CD14-positive monocyte (primary cell): ENCODE measurements at regions not wholly inside any gene's neighbourhood (a gene's known extent, or its start where the extent isn't known, plus 50 kb on each side); places are given as distances from the start of the nearest gene placed in this dataset.

ENCODE experiments used
- DNase-seq, 3 donors: peaks; one replicate each; pipeline ENCODE4 v3.0.0-alpha.2; 2011 to 2022
- H2AFZ ChIP-seq: 2 replicates; pipeline ENCODE4 v1.6.0; 2012; ENCODE audit warnings: mild to moderate bottlenecking, low read depth, low read length, inconsistent platforms; ENCODE audit not compliant: insufficient read depth, poor library complexity, severe bottlenecking
- H3K27ac ChIP-seq, 2 donors: 1 replicate in 1 of 2; 2 replicates in 1 of 2; pipeline ENCODE4 v1.5.1; 2012 to 2013; ENCODE audit warnings: low read length in 2 of 2, control low read depth in 1 of 2, inconsistent platforms in 1 of 2, low read depth in 1 of 2, mild to moderate bottlenecking in 1 of 2
- H3K27me3 ChIP-seq, 2 donors: one replicate each; pipeline versions ENCODE4 v1.6.0 to v1.6.1; 2011 to 2013; ENCODE audit warnings: low read length in 2 of 2; ENCODE audit not compliant: control insufficient read depth in 2 of 2, insufficient read depth in 2 of 2
- H3K36me3 ChIP-seq, 2 donors: replicated peaks in 1 of 2; 1 replicate in 1 of 2; 2 replicates in 1 of 2; pipeline versions ENCODE4 v1.5.1 to v1.6.1; 2012 to 2013; ENCODE audit warnings: low read length in 2 of 2, control low read depth in 1 of 2, inconsistent platforms in 1 of 2, mild to moderate bottlenecking in 1 of 2; ENCODE audit not compliant: insufficient read depth in 2 of 2, control insufficient read depth in 1 of 2
- H3K4me1 ChIP-seq, 2 donors: 1 replicate in 1 of 2; 2 replicates in 1 of 2; pipeline versions ENCODE4 v1.5.1 to v1.6.1; 2012 to 2013; ENCODE audit warnings: low read length in 2 of 2, control low read depth in 1 of 2, inconsistent platforms in 1 of 2, mild to moderate bottlenecking in 1 of 2, moderate library complexity in 1 of 2; ENCODE audit not compliant: insufficient read depth in 2 of 2, control insufficient read depth in 1 of 2
- H3K4me2 ChIP-seq: replicated peaks from 2 replicates; pipeline ENCODE3; 2012; ENCODE audit warnings: low read length, moderate library complexity, mild to moderate bottlenecking; ENCODE audit not compliant: poor library complexity, severe bottlenecking; ENCODE audit errors: extremely low read depth
- H3K4me3 ChIP-seq, 3 experiments: fragments of 200-600 bp in 1 of 3; sonication (generic) in 1 of 3; replicated peaks in 1 of 3; 1 replicate in 2 of 3; 2 replicates in 1 of 3; pipeline ENCODE4 v1.5.1; 2011 to 2013; ENCODE audit warnings: low read length in 3 of 3, mild to moderate bottlenecking in 3 of 3, control low read depth in 2 of 3, low read depth in 2 of 3, inconsistent platforms in 1 of 3, moderate library complexity in 1 of 3
- H3K79me2 ChIP-seq: 2 replicates; pipeline ENCODE4 v1.6.0; 2012; ENCODE audit warnings: mild to moderate bottlenecking, control low read depth, inconsistent platforms, low read length, moderate library complexity; ENCODE audit not compliant: insufficient read depth
- H3K9ac ChIP-seq: 2 replicates; pipeline ENCODE4 v1.6.0; 2017; ENCODE audit warnings: low read length, mild to moderate bottlenecking; ENCODE audit not compliant: insufficient read depth, poor library complexity, severe bottlenecking
- H3K9me3 ChIP-seq, 2 donors: replicated peaks in 1 of 2; 1 replicate in 1 of 2; 2 replicates in 1 of 2; pipeline versions ENCODE4 v1.5.1 to v1.6.1; 2012 to 2013; ENCODE audit warnings: low read length in 2 of 2, control low read depth in 1 of 2; ENCODE audit not compliant: control insufficient read depth in 1 of 2, insufficient read depth in 1 of 2
- H4K20me1 ChIP-seq: 2 replicates; pipeline ENCODE4 v1.6.0; 2012; ENCODE audit warnings: mild to moderate bottlenecking, low read length, control low read depth, moderate library complexity; ENCODE audit not compliant: insufficient read depth
- H3K27ac Mint-ChIP-seq, 7 donors: one replicate each; pipeline ENCODE4 v1.8.0; 2020; ENCODE audit warnings: mild to moderate bottlenecking in 7 of 7, mixed read lengths in 7 of 7, moderate library complexity in 6 of 7, inconsistent platforms in 2 of 7
- H3K27me3 Mint-ChIP-seq, 3 donors: one replicate each; pipeline ENCODE4 v1.8.0; 2021 to 2022; ENCODE audit warnings: low read depth in 3 of 3, mild to moderate bottlenecking in 3 of 3, mixed read lengths in 3 of 3, moderate library complexity in 3 of 3, inconsistent platforms in 1 of 3
- H3K36me3 Mint-ChIP-seq, 2 donors: one replicate each; pipeline ENCODE4 v1.8.0; 2020; ENCODE audit warnings: mixed read lengths in 2 of 2, inconsistent platforms in 1 of 2, mild to moderate bottlenecking in 1 of 2
- H3K4me1 Mint-ChIP-seq: one replicate; pipeline ENCODE4 v1.8.0; 2020; ENCODE audit warnings: mild to moderate bottlenecking, mixed read lengths
- H3K4me3 Mint-ChIP-seq, 2 donors: one replicate each; pipeline ENCODE4 v1.8.0; 2020; ENCODE audit warnings: mild to moderate bottlenecking in 2 of 2, mixed read lengths in 2 of 2, moderate library complexity in 1 of 2
- H3K9me3 Mint-ChIP-seq, 7 donors: one replicate each; pipeline ENCODE4 v1.8.0; 2020 to 2022; ENCODE audit warnings: mixed read lengths in 7 of 7, mild to moderate bottlenecking in 6 of 7, moderate library complexity in 6 of 7, inconsistent platforms in 2 of 7
- CTCF ChIP-seq: fragments of 200-600 bp; IDR thresholded peaks from one replicate; pipeline ENCODE4 v1.8.0; 2022; ENCODE audit warnings: antibody characterized with exemption, mild to moderate bottlenecking
- WGBS: methylation state at CpG from one replicate; pipeline ENCODE4 v1.1.5; 2013; ENCODE audit warnings: missing lambda C conversion rate; ENCODE audit not compliant: insufficient coverage; 5-methylcytosine and 5-hydroxymethylcytosine counted together
- intact Hi-C, 2 donors: fragments of 100-400 bp; cut with micrococcal nuclease; formaldehyde crosslinking; loops; one replicate each; pipeline versions ENCODE4 v1.15.0 to v1.15.1; 2023

GRCh38 chrX:3951859-3952258 lies 238.4 kb upstream of the PRKX start:
- H3K4me1 ChIP-seq: no peaks in the 10 kb centered on the region
- Mint-ChIP-seq H3K27ac (no peak overlapping the region), H3K36me3 (no peaks in the 10 kb centered on the region), H3K4me3 (no peak overlapping the region), H3K9me3 (peaks cover 0 to 2% (median 0%) of the 10 kb centered on the region in 7 donors), H3K4me1 (no peaks in the 10 kb centered on the region), H3K27me3 (no peaks in the 10 kb centered on the region)
- no peak overlapping the region for H3K4me2 ChIP-seq
- H3K36me3 ChIP-seq: no peaks in the 10 kb centered on the region
- no peak overlapping the region for H3K4me3 ChIP-seq
- H3K79me2 ChIP-seq: no peaks in the 10 kb centered on the region
- DNase-seq: no peak
- no peaks in the 10 kb centered on the region for H3K27me3 ChIP-seq
- no peak overlapping the region for H3K27ac ChIP-seq
- H2AFZ ChIP-seq: no peak overlapping the region
- intact Hi-C loops: no loop called here
- H3K9ac ChIP-seq: no peak overlapping the region
- no peaks in the 10 kb centered on the region for H4K20me1 ChIP-seq
- TF ChIP-seq CTCF: no peak
- H3K9me3 ChIP-seq: no peaks in the 10 kb centered on the region
- WGBS: no CpG with 5 or more reads among the region's 2 CpGs

GRCh38 chrX:3950373-3950772 lies 236.9 kb upstream of the PRKX start:
- H3K27me3 Mint-ChIP-seq: peaks cover 0 to 2% (median 0%) of the 10 kb centered on the region in 3 donors
- H3K4me3 Mint-ChIP-seq: no peak overlapping the region
- no peak overlapping the region for H3K27ac Mint-ChIP-seq
- no peak for DNase-seq
- H3K4me1 Mint-ChIP-seq: no peaks in the 10 kb centered on the region
- no CpG with 5 or more reads among the region's 3 CpGs for WGBS
- H3K36me3 Mint-ChIP-seq: no peaks in the 10 kb centered on the region
- Histone ChIP-seq H3K9me3 (no peaks in the 10 kb centered on the region), H3K4me2 (no peak overlapping the region), H3K4me1 (no peaks in the 10 kb centered on the region), H4K20me1 (no peaks in the 10 kb centered on the region), H3K27ac (no peak overlapping the region), H3K4me3 (no peak overlapping the region), H3K36me3 (no peaks in the 10 kb centered on the region), H3K9ac (no peak overlapping the region), H3K27me3 (no peaks in the 10 kb centered on the region), H2AFZ (no peak overlapping the region), H3K79me2 (no peaks in the 10 kb centered on the region)
- TF ChIP-seq CTCF: no peak
- peaks cover 0 to 2% (median 0%) of the 10 kb centered on the region in 7 donors for H3K9me3 Mint-ChIP-seq
- intact Hi-C loops: no loop called here
